HG02885 (cell line): ENCODE measurements at regions not wholly inside any gene's neighbourhood (a gene's known extent, or its start where the extent isn't known, plus 50 kb on each side); places are given as distances from the start of the nearest gene placed in this dataset.

Experiments
- ATAC-seq: cut with Tn5 transposase; IDR thresholded peaks from one replicate; pipeline ENCODE4 v1.9.1; 2021; ENCODE audit warnings: mild to moderate bottlenecking; ENCODE audit not compliant: unreplicated experiment, poor library complexity

- ATAC-seq, result no peak
Measured at GRCh38 chr1:175894581-175894980, 151.2 kb upstream of the TNR start.

GRCh38 chr1:175893192-175893591 is 149.8 kb upstream of the TNR start:
- no peak for ATAC-seq

GRCh38 chr1:175892686-175893085 is 149.3 kb upstream of the TNR start:
- no peak for ATAC-seq

- ATAC-seq, result no peak
Measured at GRCh38 chr1:175891783-175892309, 148.5 kb upstream of the TNR start.

- no peak for ATAC-seq
Measured at GRCh38 chr1:175890958-175891357, 147.6 kb upstream of the TNR start.

- ATAC-seq, result no peak
Measured at GRCh38 chr1:175889848-175890247, 146.5 kb upstream of the TNR start.

- no peak for ATAC-seq
Measured at GRCh38 chr1:175888996-175889395, 145.6 kb upstream of the TNR start.

GRCh38 chr1:175887981-175888428 is 144.6 kb upstream of the TNR start:
- ATAC-seq, result peak; percentile 89

GRCh38 chr1:175887521-175887920 is 144.1 kb upstream of the TNR start:
- ATAC-seq, result peak; percentile 7

- no peak for ATAC-seq
Measured at GRCh38 chr1:175885326-175885725, 141.9 kb upstream of the TNR start.

- no peak for ATAC-seq
Measured at GRCh38 chr1:175884369-175884768, 141.0 kb upstream of the TNR start.

GRCh38 chr1:175882192-175882591 is 138.8 kb upstream of the TNR start:
- ATAC-seq, result no peak

- no peak for ATAC-seq
Measured at GRCh38 chr1:175881246-175881976, 138.0 kb upstream of the TNR start.

GRCh38 chr1:175878775-175879174 is 135.4 kb upstream of the TNR start:
- no peak for ATAC-seq

GRCh38 chr1:175877939-175878737 is 134.7 kb upstream of the TNR start:
- ATAC-seq, result no peak

GRCh38 chr1:175875556-175875955 is 132.2 kb upstream of the TNR start:
- ATAC-seq, result no peak

- no peak for ATAC-seq
Measured at GRCh38 chr1:175874081-175874480, 130.7 kb upstream of the TNR start.

- ATAC-seq, result peak; percentile 72
Measured at GRCh38 chr1:175873290-175873935, 130.0 kb upstream of the TNR start.

- ATAC-seq, result no peak
Measured at GRCh38 chr1:175872588-175872987, 129.2 kb upstream of the TNR start.

GRCh38 chr1:175871647-175872046 is 128.3 kb upstream of the TNR start:
- no peak for ATAC-seq

GRCh38 chr1:175870217-175870616 is 126.8 kb upstream of the TNR start:
- ATAC-seq, result no peak
